HepG2 (cell line): ENCODE measurements at regions not wholly inside any gene's neighbourhood (a gene's known extent, or its start where the extent isn't known, plus 50 kb on each side); places are given as distances from the start of the nearest gene placed in this dataset.

Experiments used
- ATAC-seq: fragments of 200-7000 bp; cut with Tn5 transposase; 3 replicates; pipeline ENCODE4 v1.9.1; 2020; ENCODE audit warnings: mild to moderate bottlenecking, moderate library complexity
- BruUV-seq: library from RNA; stranded (reverse); fragments of 400-500 nt; replicated peaks from 2 replicates; lab custom pipeline; 2021; lab: Mats Ljungman, UMichigan
- CTCF ChIA-PET: fragments of 300-600 bp; formaldehyde crosslinking; extraction: SDS; loops from one replicate; lab custom pipeline; 2021; ENCODE audit warnings: low total read pairs, inconsistent platforms, low intra/inter-chr PET ratio; lab: Yijun Ruan, JAX
- POLR2A ChIA-PET: fragments of 350-600 bp; sonication (Branson Sonifier 250); formaldehyde crosslinking; loops from one replicate; lab custom pipeline; 2020; ENCODE audit warnings: antibody characterized with exemption, inconsistent platforms; lab: Yijun Ruan, JAX
- DNase-seq: peaks from one replicate; pipeline ENCODE4 v3.0.0-alpha.2; 2015; ENCODE audit warnings: low spot score
- FAIRE-seq: peaks from 3 replicates; lab custom pipeline; 2011; peaks lifted over from hg19 to GRCh38; lab: Jason Lieb, UNC
- H2AFZ ChIP-seq: one replicate; pipeline ENCODE4 v1.6.1; 2011; ENCODE audit warnings: low read length, inconsistent platforms
- H3K27ac ChIP-seq: fragments of 300-600 bp; 3 replicates; pipeline ENCODE4 v1.8.0; 2011; ENCODE audit warnings: mixed run types, mild to moderate bottlenecking, mixed read lengths, low read length, inconsistent platforms; ENCODE audit not compliant: insufficient read depth; ENCODE audit errors: extremely low read length
- H3K27me3 ChIP-seq, 2 experiments: fragments of 200-600 bp in 1 of 2; 2 replicates in 1 of 2; 3 replicates in 1 of 2; pipeline versions ENCODE4 v1.6.0 to v1.8.0; 2011; ENCODE audit warnings: low read length in 2 of 2, mild to moderate bottlenecking in 2 of 2, moderate library complexity in 2 of 2, inconsistent platforms in 1 of 2; ENCODE audit not compliant: insufficient read depth in 2 of 2, control insufficient read depth in 1 of 2
- H3K36me3 ChIP-seq, 2 experiments: fragments of 200-600 bp in 1 of 2; replicated peaks in 1 of 2; 2 replicates in 1 of 2; 3 replicates in 1 of 2; pipeline versions ENCODE4 v1.5.1 to v1.8.0; 2011; ENCODE audit warnings: low read length in 2 of 2, inconsistent platforms in 1 of 2; ENCODE audit not compliant: insufficient read depth in 2 of 2, control insufficient read depth in 1 of 2
- H3K4me1 ChIP-seq: 2 replicates; pipeline ENCODE4 v1.5.1; 2012; ENCODE audit warnings: low read length, inconsistent platforms; ENCODE audit not compliant: insufficient read depth
- H3K4me2 ChIP-seq: 2 replicates; pipeline ENCODE4 v1.6.0; 2011; ENCODE audit warnings: low read depth, low read length, inconsistent platforms
- H3K4me3 ChIP-seq, 3 experiments: fragments of 200-600 bp in 1 of 3; sonication (generic), shearing (Covaris generic) in 1 of 3; replicated peaks in 1 of 3; 2 replicates each; pipeline ENCODE4 v1.5.1; 2011 to 2016; ENCODE audit warnings: low read length in 3 of 3, inconsistent platforms in 2 of 3, low read depth in 2 of 3, mild to moderate bottlenecking in 2 of 3, control low read depth in 1 of 3, mixed read lengths in 1 of 3; ENCODE audit not compliant: insufficient read depth in 1 of 3
- H3K79me2 ChIP-seq: one replicate; pipeline ENCODE4 v1.6.1; 2011; ENCODE audit warnings: low read length, inconsistent platforms; ENCODE audit not compliant: insufficient read depth
- H3K9ac ChIP-seq: 2 replicates; pipeline ENCODE4 v1.6.0; 2011; ENCODE audit warnings: mild to moderate bottlenecking, low read depth, low read length, inconsistent platforms; ENCODE audit not compliant: insufficient read depth
- H3K9me3 ChIP-seq: 2 replicates; pipeline ENCODE4 v1.5.1; 2012; ENCODE audit warnings: mild to moderate bottlenecking, low read length
- H4K20me1 ChIP-seq: 2 replicates; pipeline ENCODE4 v1.6.0; 2011; ENCODE audit warnings: inconsistent platforms, mild to moderate bottlenecking, low read length, moderate library complexity; ENCODE audit not compliant: insufficient read depth
- GMEB2 ChIP-seq: IDR thresholded peaks from 2 replicates; pipeline ENCODE4 v1.6.1; 2016; ENCODE audit warnings: missing biosample characterization, missing genetic modification reagents, low read depth
- KLF6 ChIP-seq: IDR thresholded peaks from 2 replicates; pipeline ENCODE4 v1.8.0; 2016; ENCODE audit warnings: missing biosample characterization, missing genetic modification reagents
- NFYC ChIP-seq: IDR thresholded peaks from 2 replicates; pipeline ENCODE4 v1.6.1; 2016; ENCODE audit warnings: missing genetic modification reagents, missing compliant biosample characterization
- NONO ChIP-seq, 2 experiments: fragments of 450-650 bp in 1 of 2; sonication (generic) in 1 of 2; formaldehyde crosslinking in 1 of 2; IDR thresholded peaks in 1 of 2; conservative IDR thresholded peaks in 1 of 2; 2 replicates each; pipeline versions ENCODE4 v1.6.1 to v1.8.0; 2017 to 2022; ENCODE audit warnings: mild to moderate bottlenecking in 1 of 2, missing genetic modification reagents in 1 of 2, moderate library complexity in 1 of 2
- PHF5A ChIP-seq: IDR thresholded peaks from one replicate; pipeline ENCODE4 v1.6.1; 2018; ENCODE audit warnings: low read depth, missing genetic modification reagents; ENCODE audit not compliant: unreplicated experiment
- REXO4 ChIP-seq: sonication (generic); formaldehyde crosslinking; IDR thresholded peaks from 2 replicates; pipeline ENCODE4 v1.8.0; 2022; ENCODE audit warnings: missing genetic modification reagents, mild to moderate bottlenecking, borderline replicate concordance
- RXRB ChIP-seq: IDR thresholded peaks from 2 replicates; pipeline ENCODE4 v1.6.1; 2016; ENCODE audit warnings: borderline replicate concordance, missing genetic modification reagents, missing compliant biosample characterization
- TEF ChIP-seq: sonication (generic); formaldehyde crosslinking; IDR thresholded peaks from 2 replicates; pipeline ENCODE4 v1.5.0; 2020; ENCODE audit warnings: missing genetic modification reagents
- ZBTB20 ChIP-seq: sonication (generic); formaldehyde crosslinking; IDR thresholded peaks from 2 replicates; pipeline ENCODE4 v1.8.1; 2023; ENCODE audit warnings: missing genetic modification reagents, low read depth, mild to moderate bottlenecking, borderline replicate concordance
- ZFYVE20 ChIP-seq: sonication (generic); formaldehyde crosslinking; IDR thresholded peaks from 2 replicates; pipeline ENCODE4 v1.8.0; 2023; ENCODE audit warnings: low read depth, mild to moderate bottlenecking, moderate library complexity, missing genetic modification reagents, borderline replicate concordance
- ZNF704 ChIP-seq: sonication (generic); formaldehyde crosslinking; IDR thresholded peaks from 2 replicates; pipeline ENCODE4 v1.8.1; 2023; ENCODE audit warnings: mild to moderate bottlenecking, inconsistent platforms, moderate library complexity, missing genetic modification reagents, borderline replicate concordance
- ZNF784 ChIP-seq: sonication (generic); formaldehyde crosslinking; IDR thresholded peaks from 2 replicates; pipeline ENCODE4 v1.5.1; 2020; ENCODE audit warnings: missing genetic modification reagents, mild to moderate bottlenecking, borderline replicate concordance
- ZNF891 ChIP-seq: sonication (generic); formaldehyde crosslinking; IDR thresholded peaks from 2 replicates; pipeline ENCODE4 v1.5.0; 2020; ENCODE audit warnings: mild to moderate bottlenecking, missing genetic modification reagents
- WGBS: methylation state at CpG from one replicate; pipeline ENCODE4 v1.1.6; 2017; ENCODE audit warnings: low lambda C conversion rate; 5-methylcytosine and 5-hydroxymethylcytosine counted together
- in situ Hi-C: cut with HindIII; loops from 2 replicates; pipeline ENCODE4 v1.10.0; 2017; ENCODE audit warnings: low pct_unique_long_range_greater_than_20kb; ENCODE audit not compliant: extremely low pct_ligation_motif_present
- intact Hi-C: fragments of 100-400 bp; cut with micrococcal nuclease; formaldehyde crosslinking; loops from one replicate; pipeline ENCODE4 v1.10.0; 2022; ENCODE audit not compliant: unreplicated experiment

DNA sequence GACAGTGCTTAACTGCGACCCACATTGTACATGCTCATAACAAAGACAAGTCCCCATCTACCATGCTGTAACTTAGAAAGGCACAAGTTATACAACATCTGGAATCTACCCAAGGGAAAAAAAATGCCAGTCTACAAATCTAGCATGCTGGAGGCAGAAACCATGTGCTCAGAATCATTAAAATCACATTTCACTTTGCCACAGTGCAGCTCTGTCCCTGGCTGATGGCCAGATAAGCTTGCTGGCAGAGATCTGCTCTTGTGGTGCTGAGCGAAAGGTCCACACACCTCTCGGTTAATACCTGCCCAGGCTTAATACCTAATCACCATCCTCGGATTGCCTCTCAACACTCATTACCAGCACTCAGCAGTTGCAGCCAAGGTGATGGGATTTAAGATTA lies 74.1 kb upstream of the UQCRFS1 start:
- FAIRE-seq (no peak), DNase-seq (no peak)
- no peak for TF ChIP-seq PHF5A (CRISPR knock-in tag)
- no peak for TF ChIP-seq ZFYVE20 (CRISPR knock-in tag)
- no peak for TF ChIP-seq NFYC (CRISPR knock-in tag)

GRCh38 chr19:29288256-29288655 lies 75.3 kb upstream of the UQCRFS1 start:
- BruUV-seq = no TSS peak
- intact Hi-C loops (no loop called here), in situ Hi-C loops (no loop called here)
- TF ChIP-seq ZNF891 (CRISPR knock-in tag) = no peak
- no peak for TF ChIP-seq ZNF704 (CRISPR knock-in tag)
- no peak for TF ChIP-seq TEF (CRISPR knock-in tag)
- no peak for TF ChIP-seq ZBTB20 (CRISPR knock-in tag)
- TF ChIP-seq REXO4 (CRISPR knock-in tag) = no peak
- no peak for TF ChIP-seq NONO (IDR thresholded peaks at IDR 0.05)
- no peak for TF ChIP-seq NONO (CRISPR knock-in tag; conservative IDR thresholded peaks at IDR 0.05)
- no peak for TF ChIP-seq GMEB2 (CRISPR knock-in tag)
- TF ChIP-seq ZNF784 (CRISPR knock-in tag) = no peak
- TF ChIP-seq RXRB (CRISPR knock-in tag) = no peak
- TF ChIP-seq KLF6 (CRISPR knock-in tag) = no peak

More for the DNA sequence above, 74.1 kb upstream of the UQCRFS1 start:
- Histone ChIP-seq H3K27ac (no peak overlapping the region), H3K36me3 (no peaks in the 10 kb centered on the region), H2AFZ (no peak overlapping the region), H3K79me2 (no peaks in the 10 kb centered on the region), H3K4me2 (no peak overlapping the region), H4K20me1 (no peaks in the 10 kb centered on the region), H3K27me3 (no peaks in the 10 kb centered on the region; a peak in 1 of 5 replicates), H3K4me3 (no peak overlapping the region), H3K9me3 (no peaks in the 10 kb centered on the region), H3K4me1 (no peaks in the 10 kb centered on the region), H3K9ac (no peak overlapping the region)
- intact Hi-C loops = no loop called here
- in situ Hi-C loops = no loop called here
- WGBS = 24% methylated on average over 4 of the region's 4 CpGs
- ATAC-seq = no peak
- CTCF ChIA-PET = no interaction called here
- POLR2A ChIA-PET = no interaction called here
- no TSS peak for BruUV-seq

More at GRCh38 chr19:29288256-29288655, 75.3 kb upstream of the UQCRFS1 start:
- H4K20me1 ChIP-seq = no peaks in the 10 kb centered on the region
- FAIRE-seq (no peak), ATAC-seq (no peak), DNase-seq (no peak)
- ChIA-PET POLR2A (no interaction called here), CTCF (no interaction called here)
- no peak overlapping the region for H3K4me2 ChIP-seq
- H3K4me3 ChIP-seq = no peak overlapping the region
- no peaks in the 10 kb centered on the region for H3K36me3 ChIP-seq
- no peak overlapping the region for H3K9ac ChIP-seq
- no peaks in the 10 kb centered on the region; a peak in 2 of 5 replicates for H3K27me3 ChIP-seq
- no peaks in the 10 kb centered on the region for H3K79me2 ChIP-seq
- 31% methylated on average over 4 of the region's 4 CpGs for WGBS
- H2AFZ ChIP-seq = no peak overlapping the region
- H3K27ac ChIP-seq = no peak overlapping the region
- H3K9me3 ChIP-seq = no peaks in the 10 kb centered on the region
- no peaks in the 10 kb centered on the region for H3K4me1 ChIP-seq
